Nephron progenitor cell (in vitro differentiated cells): ENCODE measurements at regions not wholly inside any gene's neighbourhood (a gene's known extent, or its start where the extent isn't known, plus 50 kb on each side); places are given as distances from the start of the nearest gene placed in this dataset.

Experiments used
- DNase-seq: peaks from one replicate; pipeline ENCODE4 v3.0.0; 2021
- H3K27ac Mint-ChIP-seq: 2 replicates; pipeline ENCODE4 v1.8.0; 2021; ENCODE audit warnings: mild to moderate bottlenecking, moderate library complexity, mixed read lengths
- H3K27me3 Mint-ChIP-seq: 2 replicates; pipeline ENCODE4 v1.8.0; 2021; ENCODE audit warnings: mild to moderate bottlenecking, low read depth, mixed read lengths; ENCODE audit not compliant: poor library complexity
- H3K36me3 Mint-ChIP-seq: 2 replicates; pipeline ENCODE4 v1.8.0; 2021; ENCODE audit warnings: low read depth, mixed read lengths
- H3K4me1 Mint-ChIP-seq: 2 replicates; pipeline ENCODE4 v1.8.0; 2021; ENCODE audit warnings: mixed read lengths
- H3K4me3 Mint-ChIP-seq: 2 replicates; pipeline ENCODE4 v1.8.0; 2021; ENCODE audit warnings: mild to moderate bottlenecking, moderate library complexity, mixed read lengths
- H3K9me3 Mint-ChIP-seq: 2 replicates; pipeline ENCODE4 v1.8.0; 2021; ENCODE audit warnings: mild to moderate bottlenecking, moderate library complexity, mixed read lengths
- TF ChIP-seq, protein P1 (sequence below): fragments of 200-600 bp; sonication (generic); IDR thresholded peaks from 2 replicates; pipeline ENCODE4 v1.5.0; 2021; ENCODE audit warnings: antibody characterized with exemption

- TF ChIP-seq, protein P1, sequence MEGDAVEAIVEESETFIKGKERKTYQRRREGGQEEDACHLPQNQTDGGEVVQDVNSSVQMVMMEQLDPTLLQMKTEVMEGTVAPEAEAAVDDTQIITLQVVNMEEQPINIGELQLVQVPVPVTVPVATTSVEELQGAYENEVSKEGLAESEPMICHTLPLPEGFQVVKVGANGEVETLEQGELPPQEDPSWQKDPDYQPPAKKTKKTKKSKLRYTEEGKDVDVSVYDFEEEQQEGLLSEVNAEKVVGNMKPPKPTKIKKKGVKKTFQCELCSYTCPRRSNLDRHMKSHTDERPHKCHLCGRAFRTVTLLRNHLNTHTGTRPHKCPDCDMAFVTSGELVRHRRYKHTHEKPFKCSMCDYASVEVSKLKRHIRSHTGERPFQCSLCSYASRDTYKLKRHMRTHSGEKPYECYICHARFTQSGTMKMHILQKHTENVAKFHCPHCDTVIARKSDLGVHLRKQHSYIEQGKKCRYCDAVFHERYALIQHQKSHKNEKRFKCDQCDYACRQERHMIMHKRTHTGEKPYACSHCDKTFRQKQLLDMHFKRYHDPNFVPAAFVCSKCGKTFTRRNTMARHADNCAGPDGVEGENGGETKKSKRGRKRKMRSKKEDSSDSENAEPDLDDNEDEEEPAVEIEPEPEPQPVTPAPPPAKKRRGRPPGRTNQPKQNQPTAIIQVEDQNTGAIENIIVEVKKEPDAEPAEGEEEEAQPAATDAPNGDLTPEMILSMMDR, result no peak
- Mint-ChIP-seq H3K4me1 (no peaks in the 10 kb centered on the region), H3K36me3 (no peaks in the 10 kb centered on the region), H3K4me3 (no peak overlapping the region), H3K9me3 (no peaks in the 10 kb centered on the region), H3K27ac (no peak overlapping the region), H3K27me3 (peaks cover 78% of the 10 kb centered on the region)
- no peak for DNase-seq
Observed at GRCh38 chr17:34493917-34494316, 85.5 kb upstream of the TMEM132E start.

- H3K9me3 Mint-ChIP-seq, result no peaks in the 10 kb centered on the region
- H3K27ac Mint-ChIP-seq, result no peak overlapping the region
- no peaks in the 10 kb centered on the region for H3K36me3 Mint-ChIP-seq
- TF ChIP-seq, protein P1, result no peak
- no peaks in the 10 kb centered on the region for H3K4me1 Mint-ChIP-seq
- H3K4me3 Mint-ChIP-seq, result no peak overlapping the region
- H3K27me3 Mint-ChIP-seq, result peaks cover 82% of the 10 kb centered on the region
- peak; percentile 29 for DNase-seq
Observed at GRCh38 chr17:34487626-34488025, 91.8 kb upstream of the TMEM132E start.

GRCh38 chr17:34486761-34487160 lies 92.6 kb upstream of the TMEM132E start:
- no peaks in the 10 kb centered on the region for H3K9me3 Mint-ChIP-seq
- no peaks in the 10 kb centered on the region for H3K36me3 Mint-ChIP-seq
- no peak overlapping the region for H3K4me3 Mint-ChIP-seq
- H3K27me3 Mint-ChIP-seq, result peaks cover 78% of the 10 kb centered on the region
- TF ChIP-seq, protein P1, result no peak
- DNase-seq, result no peak
- no peak overlapping the region for H3K27ac Mint-ChIP-seq
- no peaks in the 10 kb centered on the region for H3K4me1 Mint-ChIP-seq

DNA sequence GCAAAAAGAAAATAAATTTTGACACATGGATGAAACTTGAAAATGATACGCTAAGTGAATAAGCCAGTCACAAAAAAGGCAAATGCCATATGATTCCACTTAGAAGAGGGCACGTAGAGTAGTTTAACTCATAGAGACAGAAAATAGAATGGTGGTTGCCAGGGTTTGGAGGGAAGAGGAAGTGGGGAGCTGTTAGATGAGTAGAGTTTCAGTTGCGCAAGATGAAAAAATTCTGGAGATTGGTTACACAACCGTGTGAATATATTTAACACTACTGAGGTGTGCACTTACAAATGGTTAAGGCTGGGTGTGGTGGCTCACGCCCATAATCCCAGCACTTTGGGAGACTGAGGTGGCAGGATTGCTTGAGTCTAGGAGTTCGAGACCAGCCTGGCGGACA lies 93.4 kb upstream of the TMEM132E start:
- no peak overlapping the region for H3K27ac Mint-ChIP-seq
- H3K27me3 Mint-ChIP-seq, result peaks cover 78% of the 10 kb centered on the region
- no peaks in the 10 kb centered on the region for H3K9me3 Mint-ChIP-seq
- no peak overlapping the region for H3K4me3 Mint-ChIP-seq
- no peak for DNase-seq
- H3K36me3 Mint-ChIP-seq, result no peaks in the 10 kb centered on the region
- TF ChIP-seq, protein P1, result no peak
- no peaks in the 10 kb centered on the region for H3K4me1 Mint-ChIP-seq

GRCh38 chr17:34484193-34484733 lies 95.1 kb upstream of the TMEM132E start:
- TF ChIP-seq, protein P1, result no peak
- no peaks in the 10 kb centered on the region for H3K36me3 Mint-ChIP-seq
- H3K27me3 Mint-ChIP-seq, result peaks cover 70% of the 10 kb centered on the region

GRCh38 chr17:34482730-34483129 lies 96.7 kb upstream of the TMEM132E start:
- no peaks in the 10 kb centered on the region for H3K9me3 Mint-ChIP-seq
- H3K4me1 Mint-ChIP-seq, result no peaks in the 10 kb centered on the region
- TF ChIP-seq, protein P1, result no peak
- H3K4me3 Mint-ChIP-seq, result no peak overlapping the region
- H3K36me3 Mint-ChIP-seq, result no peaks in the 10 kb centered on the region
- H3K27me3 Mint-ChIP-seq, result peaks cover 70% of the 10 kb centered on the region
- no peak for DNase-seq
- H3K27ac Mint-ChIP-seq, result no peak overlapping the region

More at GRCh38 chr17:34484193-34484733, 95.1 kb upstream of the TMEM132E start:
- Mint-ChIP-seq H3K4me3 (no peak overlapping the region), H3K27ac (no peak overlapping the region), H3K9me3 (no peaks in the 10 kb centered on the region), H3K4me1 (no peaks in the 10 kb centered on the region)
- no peak for DNase-seq
